ENCODE measurements at regions not wholly inside any gene's neighbourhood (a gene's known extent, or its start where the extent isn't known, plus 50 kb on each side); places are given as distances from the start of the nearest gene placed in this dataset.

DNA sequence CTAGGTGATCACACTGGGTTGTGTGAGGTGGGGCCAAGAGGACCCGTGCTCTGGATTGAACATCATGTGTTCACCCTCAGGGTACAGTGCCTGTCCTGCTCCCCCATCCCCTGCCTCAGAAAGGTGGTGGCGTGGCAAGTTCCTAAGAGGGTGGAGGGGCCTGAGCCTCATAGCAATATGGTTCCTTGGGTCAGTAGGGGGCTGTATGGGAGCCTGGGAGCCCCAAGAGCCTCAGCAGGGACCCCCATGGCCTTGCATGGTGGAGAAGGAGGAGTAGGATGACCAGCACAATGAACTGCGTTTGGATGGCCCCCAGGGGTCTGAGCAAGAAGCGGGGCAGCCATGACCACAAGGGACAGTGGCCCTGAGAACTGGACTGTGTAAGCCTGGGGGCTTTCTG is 89.6 kb upstream of the SHB start:
- H3K4me1 Mint-ChIP-seq: no peaks in the 10 kb centered on the region
- no peak overlapping the region for H3K4me3 Mint-ChIP-seq
- DNase-seq: no peak
- WGBS (ENCODE audit: insufficient coverage): 96% methylated on average over 3 of the region's 4 CpGs
- intact Hi-C loops (cut with micrococcal nuclease): no loop called here
- H3K4me1 ChIP-seq (ENCODE audit: control insufficient read depth in 1 of 2, insufficient read depth in 2 of 2, low read length in 2 of 2): no peaks in the 10 kb centered on the region
- H3K36me3 ChIP-seq (replicated peaks in 1 of 2; ENCODE audit: control insufficient read depth in 1 of 2, insufficient read depth in 2 of 2, low read length in 2 of 2): no peaks in the 10 kb centered on the region
- no peak overlapping the region for H3K9ac ChIP-seq (ENCODE audit: insufficient read depth, low read length, poor library complexity, severe bottlenecking)
- H3K9me3 Mint-ChIP-seq: no peaks in the 10 kb centered on the region
- H4K20me1 ChIP-seq (ENCODE audit: insufficient read depth, low read length): no peaks in the 10 kb centered on the region
- no peak overlapping the region for H2AFZ ChIP-seq (ENCODE audit: insufficient read depth, low read depth, low read length, poor library complexity, severe bottlenecking)
- H3K4me2 ChIP-seq (replicated peaks; ENCODE audit: extremely low read depth, low read length, poor library complexity, severe bottlenecking): no peak overlapping the region
- H3K36me3 Mint-ChIP-seq: no peaks in the 10 kb centered on the region
- TF ChIP-seq, protein P1, sequence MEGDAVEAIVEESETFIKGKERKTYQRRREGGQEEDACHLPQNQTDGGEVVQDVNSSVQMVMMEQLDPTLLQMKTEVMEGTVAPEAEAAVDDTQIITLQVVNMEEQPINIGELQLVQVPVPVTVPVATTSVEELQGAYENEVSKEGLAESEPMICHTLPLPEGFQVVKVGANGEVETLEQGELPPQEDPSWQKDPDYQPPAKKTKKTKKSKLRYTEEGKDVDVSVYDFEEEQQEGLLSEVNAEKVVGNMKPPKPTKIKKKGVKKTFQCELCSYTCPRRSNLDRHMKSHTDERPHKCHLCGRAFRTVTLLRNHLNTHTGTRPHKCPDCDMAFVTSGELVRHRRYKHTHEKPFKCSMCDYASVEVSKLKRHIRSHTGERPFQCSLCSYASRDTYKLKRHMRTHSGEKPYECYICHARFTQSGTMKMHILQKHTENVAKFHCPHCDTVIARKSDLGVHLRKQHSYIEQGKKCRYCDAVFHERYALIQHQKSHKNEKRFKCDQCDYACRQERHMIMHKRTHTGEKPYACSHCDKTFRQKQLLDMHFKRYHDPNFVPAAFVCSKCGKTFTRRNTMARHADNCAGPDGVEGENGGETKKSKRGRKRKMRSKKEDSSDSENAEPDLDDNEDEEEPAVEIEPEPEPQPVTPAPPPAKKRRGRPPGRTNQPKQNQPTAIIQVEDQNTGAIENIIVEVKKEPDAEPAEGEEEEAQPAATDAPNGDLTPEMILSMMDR (IDR thresholded peaks at IDR 0.05): no peak
- H3K79me2 ChIP-seq (ENCODE audit: insufficient read depth, low read length): no peaks in the 10 kb centered on the region
- H3K9me3 ChIP-seq (replicated peaks in 1 of 2; ENCODE audit: control insufficient read depth in 1 of 2, insufficient read depth in 1 of 2, low read length in 2 of 2): no peaks in the 10 kb centered on the region
- H3K27ac Mint-ChIP-seq: peak overlapping the region in 1 of 7 donors; percentile 72
- H3K27me3 Mint-ChIP-seq (ENCODE audit: low read depth in 3 of 3): peaks cover 0 to 5% (median 0%) of the 10 kb centered on the region in 3 donors
- H3K27ac ChIP-seq (ENCODE audit: low read depth in 1 of 2, low read length in 2 of 2): no peak overlapping the region
- H3K27me3 ChIP-seq (ENCODE audit: control insufficient read depth in 2 of 2, insufficient read depth in 2 of 2, low read length in 2 of 2): no peaks in the 10 kb centered on the region
- no peak overlapping the region for H3K4me3 ChIP-seq (replicated peaks in 1 of 3; ENCODE audit: low read depth in 2 of 3, low read length in 3 of 3)

DNA sequence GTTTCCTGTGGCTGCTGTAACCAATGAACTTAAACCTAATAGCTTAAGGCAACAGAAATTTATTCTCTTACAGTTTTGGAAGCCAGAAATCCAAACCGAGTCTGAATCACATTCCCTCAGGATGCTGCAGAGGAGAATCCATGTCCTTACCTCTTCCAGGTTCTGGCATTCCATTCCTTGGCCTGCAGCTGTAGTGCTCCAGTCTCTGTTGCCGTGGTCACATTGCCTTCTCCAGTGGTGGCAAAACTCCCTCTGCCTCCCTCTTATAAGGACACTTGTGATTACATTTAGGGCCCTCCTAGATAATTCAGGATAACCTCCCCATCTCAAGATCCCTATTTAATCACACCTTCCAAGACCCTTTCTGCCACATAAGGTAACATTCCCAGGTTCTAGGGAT is 88.7 kb upstream of the SHB start:
- H3K27ac Mint-ChIP-seq: no peak overlapping the region
- no peak overlapping the region for H2AFZ ChIP-seq (ENCODE audit: insufficient read depth, low read depth, low read length, poor library complexity, severe bottlenecking)

More for the DNA sequence above, 88.7 kb upstream of the SHB start:
- intact Hi-C loops (cut with micrococcal nuclease): no loop called here
- DNase-seq: no peak
- H3K4me3 Mint-ChIP-seq: no peak overlapping the region
- H3K4me3 ChIP-seq (replicated peaks in 1 of 3; ENCODE audit: low read depth in 2 of 3, low read length in 3 of 3): no peak overlapping the region
- no peaks in the 10 kb centered on the region for H3K79me2 ChIP-seq (ENCODE audit: insufficient read depth, low read length)
- no peaks in the 10 kb centered on the region for H4K20me1 ChIP-seq (ENCODE audit: insufficient read depth, low read length)
- no peaks in the 10 kb centered on the region for H3K36me3 Mint-ChIP-seq
- no peaks in the 10 kb centered on the region for H3K36me3 ChIP-seq (replicated peaks in 1 of 2; ENCODE audit: control insufficient read depth in 1 of 2, insufficient read depth in 2 of 2, low read length in 2 of 2)
- H3K9me3 Mint-ChIP-seq: no peaks in the 10 kb centered on the region
- H3K27me3 ChIP-seq (ENCODE audit: control insufficient read depth in 2 of 2, insufficient read depth in 2 of 2, low read length in 2 of 2): no peaks in the 10 kb centered on the region
- no peak overlapping the region for H3K27ac ChIP-seq (ENCODE audit: low read depth in 1 of 2, low read length in 2 of 2)
- no peak overlapping the region for H3K4me2 ChIP-seq (replicated peaks; ENCODE audit: extremely low read depth, low read length, poor library complexity, severe bottlenecking)
- no peaks in the 10 kb centered on the region for H3K4me1 ChIP-seq (ENCODE audit: control insufficient read depth in 1 of 2, insufficient read depth in 2 of 2, low read length in 2 of 2)
- H3K27me3 Mint-ChIP-seq (ENCODE audit: low read depth in 3 of 3): peaks cover 0 to 6% (median 0%) of the 10 kb centered on the region in 3 donors
- no peaks in the 10 kb centered on the region for H3K9me3 ChIP-seq (replicated peaks in 1 of 2; ENCODE audit: control insufficient read depth in 1 of 2, insufficient read depth in 1 of 2, low read length in 2 of 2)
- no peak overlapping the region for H3K9ac ChIP-seq (ENCODE audit: insufficient read depth, low read length, poor library complexity, severe bottlenecking)
- H3K4me1 Mint-ChIP-seq: no peaks in the 10 kb centered on the region
- WGBS (ENCODE audit: insufficient coverage): 89% methylated on average over 2 of the region's 2 CpGs
- TF ChIP-seq, protein P1 (IDR thresholded peaks at IDR 0.05): no peak

All from CD14-positive monocyte (primary cell).